ENCODE measurements at regions not wholly inside any gene's neighbourhood (a gene's known extent, or its start where the extent isn't known, plus 50 kb on each side); places are given as distances from the start of the nearest gene placed in this dataset.

GRCh38 chr5:61801174-61801573, 469.1 kb downstream of the ZSWIM6 start:
- 76% methylated on average over 4 of the region's 4 CpGs for WGBS
- Histone ChIP-seq H3K36me3 (ENCODE audit: insufficient read depth, low read length) (no peaks in the 10 kb centered on the region), H3K4me3 (ENCODE audit: low read length) (no peak overlapping the region), H3K27me3 (ENCODE audit: insufficient read depth, low read length) (no peaks in the 10 kb centered on the region), H3K9ac (ENCODE audit: low read depth, low read length) (no peak overlapping the region), H3K4me1 (ENCODE audit: insufficient read depth, low read length) (no peaks in the 10 kb centered on the region), H3K9me3 (ENCODE audit: insufficient read depth, low read depth, low read length) (no peaks in the 10 kb centered on the region), H3K27ac (ENCODE audit: low read depth, low read length) (no peak overlapping the region)

- no peak overlapping the region for H3K27ac ChIP-seq (ENCODE audit: low read depth, low read length)
- no peaks in the 10 kb centered on the region for H3K36me3 ChIP-seq (ENCODE audit: insufficient read depth, low read length)
- no peaks in the 10 kb centered on the region for H3K4me1 ChIP-seq (ENCODE audit: insufficient read depth, low read length)
- no peaks in the 10 kb centered on the region for H3K27me3 ChIP-seq (ENCODE audit: insufficient read depth, low read length)
- no peak overlapping the region for H3K9ac ChIP-seq (ENCODE audit: low read depth, low read length)
- WGBS = 100% methylated on average over 2 of the region's 2 CpGs
- H3K9me3 ChIP-seq (ENCODE audit: insufficient read depth, low read depth, low read length) = no peaks in the 10 kb centered on the region
- no peak overlapping the region for H3K4me3 ChIP-seq (ENCODE audit: low read length)
Measured at GRCh38 chr5:61802456-61802855, 470.4 kb downstream of the ZSWIM6 start.

- Histone ChIP-seq H3K4me3 (ENCODE audit: low read length) (no peak overlapping the region), H3K36me3 (ENCODE audit: insufficient read depth, low read length) (no peaks in the 10 kb centered on the region), H3K9me3 (ENCODE audit: insufficient read depth, low read depth, low read length) (no peaks in the 10 kb centered on the region), H3K27me3 (ENCODE audit: insufficient read depth, low read length) (no peaks in the 10 kb centered on the region), H3K9ac (ENCODE audit: low read depth, low read length) (no peak overlapping the region), H3K4me1 (ENCODE audit: insufficient read depth, low read length) (no peaks in the 10 kb centered on the region), H3K27ac (ENCODE audit: low read depth, low read length) (no peak overlapping the region)
- 83% methylated on average over 5 of the region's 5 CpGs for WGBS
Measured at GRCh38 chr5:61805101-61805500, 473.0 kb downstream of the ZSWIM6 start.

- Histone ChIP-seq H3K9ac (ENCODE audit: low read depth, low read length) (no peak overlapping the region), H3K27me3 (ENCODE audit: insufficient read depth, low read length) (no peaks in the 10 kb centered on the region), H3K27ac (ENCODE audit: low read depth, low read length) (no peak overlapping the region), H3K4me1 (ENCODE audit: insufficient read depth, low read length) (no peaks in the 10 kb centered on the region), H3K36me3 (ENCODE audit: insufficient read depth, low read length) (no peaks in the 10 kb centered on the region), H3K4me3 (ENCODE audit: low read length) (no peak overlapping the region), H3K9me3 (ENCODE audit: insufficient read depth, low read depth, low read length) (no peaks in the 10 kb centered on the region)
- 86% methylated on average over 3 of the region's 3 CpGs for WGBS
Measured at GRCh38 chr5:61806491-61807020, 474.5 kb downstream of the ZSWIM6 start.

- H3K4me3 ChIP-seq (ENCODE audit: low read length) = no peak overlapping the region
- no peaks in the 10 kb centered on the region for H3K9me3 ChIP-seq (ENCODE audit: insufficient read depth, low read depth, low read length)
- H3K36me3 ChIP-seq (ENCODE audit: insufficient read depth, low read length) = no peaks in the 10 kb centered on the region
- H3K27ac ChIP-seq (ENCODE audit: low read depth, low read length) = no peak overlapping the region
- H3K9ac ChIP-seq (ENCODE audit: low read depth, low read length) = no peak overlapping the region
- WGBS = 88% methylated on average over 3 of the region's 3 CpGs
- no peaks in the 10 kb centered on the region for H3K27me3 ChIP-seq (ENCODE audit: insufficient read depth, low read length)
- H3K4me1 ChIP-seq (ENCODE audit: insufficient read depth, low read length) = no peaks in the 10 kb centered on the region
Measured at GRCh38 chr5:61808091-61808490, 476.0 kb downstream of the ZSWIM6 start.

GRCh38 chr5:61808909-61809308, 476.9 kb downstream of the ZSWIM6 start:
- WGBS = 94% methylated on average over 9 of the region's 9 CpGs
- no peak overlapping the region for H3K9ac ChIP-seq (ENCODE audit: low read depth, low read length)
- no peaks in the 10 kb centered on the region for H3K36me3 ChIP-seq (ENCODE audit: insufficient read depth, low read length)
- H3K27ac ChIP-seq (ENCODE audit: low read depth, low read length) = no peak overlapping the region
- no peaks in the 10 kb centered on the region for H3K4me1 ChIP-seq (ENCODE audit: insufficient read depth, low read length)
- no peak overlapping the region for H3K4me3 ChIP-seq (ENCODE audit: low read length)
- H3K27me3 ChIP-seq (ENCODE audit: insufficient read depth, low read length) = no peaks in the 10 kb centered on the region
- H3K9me3 ChIP-seq (ENCODE audit: insufficient read depth, low read depth, low read length) = no peaks in the 10 kb centered on the region

- H3K27ac ChIP-seq (ENCODE audit: low read depth, low read length) = no peak overlapping the region
- no peaks in the 10 kb centered on the region for H3K9me3 ChIP-seq (ENCODE audit: insufficient read depth, low read depth, low read length)
- H3K36me3 ChIP-seq (ENCODE audit: insufficient read depth, low read length) = no peaks in the 10 kb centered on the region
- WGBS = 92% methylated on average over 4 of the region's 4 CpGs
- no peaks in the 10 kb centered on the region for H3K27me3 ChIP-seq (ENCODE audit: insufficient read depth, low read length)
- H3K4me1 ChIP-seq (ENCODE audit: insufficient read depth, low read length) = no peaks in the 10 kb centered on the region
- no peak overlapping the region for H3K9ac ChIP-seq (ENCODE audit: low read depth, low read length)
- H3K4me3 ChIP-seq (ENCODE audit: low read length) = no peak overlapping the region
Measured at GRCh38 chr5:61809651-61810050, 477.6 kb downstream of the ZSWIM6 start.

GRCh38 chr5:61811052-61811451, 479.0 kb downstream of the ZSWIM6 start:
- H3K9ac ChIP-seq (ENCODE audit: low read depth, low read length) = no peak overlapping the region
- no peak overlapping the region for H3K27ac ChIP-seq (ENCODE audit: low read depth, low read length)
- no peak overlapping the region for H3K4me3 ChIP-seq (ENCODE audit: low read length)
- no peaks in the 10 kb centered on the region for H3K9me3 ChIP-seq (ENCODE audit: insufficient read depth, low read depth, low read length)
- no peaks in the 10 kb centered on the region for H3K4me1 ChIP-seq (ENCODE audit: insufficient read depth, low read length)
- WGBS = 92% methylated on average over 1 of the region's 1 CpG
- H3K36me3 ChIP-seq (ENCODE audit: insufficient read depth, low read length) = no peaks in the 10 kb centered on the region
- no peaks in the 10 kb centered on the region for H3K27me3 ChIP-seq (ENCODE audit: insufficient read depth, low read length)

- H3K9me3 ChIP-seq (ENCODE audit: insufficient read depth, low read depth, low read length) = no peaks in the 10 kb centered on the region
- 100% methylated on average over 1 of the region's 1 CpG for WGBS
- H3K27me3 ChIP-seq (ENCODE audit: insufficient read depth, low read length) = no peaks in the 10 kb centered on the region
Measured at GRCh38 chr5:61813361-61813760, 481.3 kb downstream of the ZSWIM6 start.

GRCh38 chr5:61815339-61815738, 483.3 kb downstream of the ZSWIM6 start:
- no peak overlapping the region for H3K27ac ChIP-seq (ENCODE audit: low read depth, low read length)
- no peak overlapping the region for H3K4me3 ChIP-seq (ENCODE audit: low read length)
- WGBS = 100% methylated on average over 1 of the region's 1 CpG
- no peak overlapping the region for H3K9ac ChIP-seq (ENCODE audit: low read depth, low read length)
- H3K36me3 ChIP-seq (ENCODE audit: insufficient read depth, low read length) = no peaks in the 10 kb centered on the region
- H3K9me3 ChIP-seq (ENCODE audit: insufficient read depth, low read depth, low read length) = no peaks in the 10 kb centered on the region
- peaks cover 6% of the 10 kb centered on the region; the same call in 1 of the 2 replicates for H3K4me1 ChIP-seq (ENCODE audit: insufficient read depth, low read length)
- no peaks in the 10 kb centered on the region for H3K27me3 ChIP-seq (ENCODE audit: insufficient read depth, low read length)

More at GRCh38 chr5:61813361-61813760, 481.3 kb downstream of the ZSWIM6 start:
- Histone ChIP-seq H3K27ac (ENCODE audit: low read depth, low read length) (no peak overlapping the region), H3K4me1 (ENCODE audit: insufficient read depth, low read length) (peaks cover 6% of the 10 kb centered on the region; the same call in 1 of the 2 replicates), H3K9ac (ENCODE audit: low read depth, low read length) (no peak overlapping the region), H3K36me3 (ENCODE audit: insufficient read depth, low read length) (no peaks in the 10 kb centered on the region), H3K4me3 (ENCODE audit: low read length) (no peak overlapping the region)

- peaks cover 6% of the 10 kb centered on the region; the same call in 1 of the 2 replicates for H3K4me1 ChIP-seq (ENCODE audit: insufficient read depth, low read length)
- H3K27ac ChIP-seq (ENCODE audit: low read depth, low read length) = no peak overlapping the region
- H3K9ac ChIP-seq (ENCODE audit: low read depth, low read length) = no peak overlapping the region
- no peaks in the 10 kb centered on the region for H3K36me3 ChIP-seq (ENCODE audit: insufficient read depth, low read length)
- no peaks in the 10 kb centered on the region for H3K9me3 ChIP-seq (ENCODE audit: insufficient read depth, low read depth, low read length)
- no peak overlapping the region for H3K4me3 ChIP-seq (ENCODE audit: low read length)
- WGBS = 72% methylated on average over 9 of the region's 9 CpGs
- no peaks in the 10 kb centered on the region for H3K27me3 ChIP-seq (ENCODE audit: insufficient read depth, low read length)
Measured at GRCh38 chr5:61816146-61816545, 484.1 kb downstream of the ZSWIM6 start.
